SK-N-SH (cell line): ENCODE measurements at regions not wholly inside any gene's neighbourhood (a gene's known extent, or its start where the extent isn't known, plus 50 kb on each side); places are given as distances from the start of the nearest gene placed in this dataset.

ENCODE experiments used
- CTCF ChIA-PET: fragments of 300-600, 350-600 bp; formaldehyde crosslinking; extraction: SDS; loops from one replicate; lab custom pipeline; 2021; lab: Yijun Ruan, JAX
- POLR2A ChIA-PET: fragments of 350-600 bp; sonication (Branson Sonifier 250); formaldehyde crosslinking; extraction: SDS; loops from one replicate; lab custom pipeline; 2020; ENCODE audit warnings: antibody characterized with exemption, inconsistent platforms; lab: Yijun Ruan, JAX
- DNase-seq: peaks from one replicate; pipeline ENCODE4 v3.0.0; 2012
- H2AFZ ChIP-seq: fragments of 200-600 bp; sonication (generic); 2 replicates; pipeline ENCODE4 v1.8.1; 2016; ENCODE audit warnings: antibody characterized with exemption, mild to moderate bottlenecking, low read depth
- H3F3A ChIP-seq: fragments of 200-600 bp; sonication (generic); replicated peaks from 2 replicates; pipeline ENCODE3; 2016; ENCODE audit warnings: antibody characterized with exemption, mild to moderate bottlenecking; ENCODE audit not compliant: insufficient read depth
- H3K27ac ChIP-seq, 2 experiments: fragments of 200-500 bp in 1 of 2; fragments of 200-600 bp in 1 of 2; sonication (Bioruptor generic) in 1 of 2; sonication (generic), shearing (Covaris generic) in 1 of 2; 2 replicates each; pipeline versions ENCODE4 v1.5.1 to v1.6.1; 2014 to 2016; ENCODE audit warnings: low read depth in 2 of 2, inconsistent platforms in 1 of 2, low read length in 1 of 2, mild to moderate bottlenecking in 1 of 2, mixed read lengths in 1 of 2
- H3K27me3 ChIP-seq: fragments of 200-600 bp; sonication (generic), shearing (Covaris generic); 2 replicates; pipeline ENCODE4 v1.6.1; 2016; ENCODE audit warnings: mixed run types; ENCODE audit not compliant: insufficient read depth
- H3K36me3 ChIP-seq, 2 experiments: fragments of 200-500 bp in 1 of 2; fragments of 200-600 bp in 1 of 2; sonication (Bioruptor generic) in 1 of 2; sonication (generic) in 1 of 2; replicated peaks in 1 of 2; 2 replicates each; pipeline versions ENCODE3 to v1.5.1; 2014 to 2016; ENCODE audit warnings: low read length in 1 of 2, mild to moderate bottlenecking in 1 of 2; ENCODE audit not compliant: insufficient read depth in 2 of 2, control insufficient read depth in 1 of 2
- H3K4me1 ChIP-seq, 2 experiments: fragments of 200-500 bp in 1 of 2; fragments of 200-600 bp in 1 of 2; sonication (Bioruptor generic) in 1 of 2; sonication (generic), shearing (Covaris generic) in 1 of 2; 2 replicates each; pipeline versions ENCODE4 v1.5.1 to v1.6.1; 2014 to 2016; ENCODE audit warnings: low read depth in 1 of 2, low read length in 1 of 2, mixed run types in 1 of 2; ENCODE audit not compliant: insufficient read depth in 2 of 2, control insufficient read depth in 1 of 2
- H3K4me2 ChIP-seq: fragments of 200-600 bp; sonication (generic), shearing (Covaris generic); 2 replicates; pipeline ENCODE4 v1.6.1; 2017; ENCODE audit warnings: mixed run types
- H3K4me3 ChIP-seq, 2 experiments: fragments of 200-500 bp in 1 of 2; fragments of 200-600 bp in 1 of 2; sonication (Bioruptor generic) in 1 of 2; sonication (generic), shearing (Covaris generic) in 1 of 2; 2 replicates each; pipeline versions ENCODE4 v1.5.1 to v1.8.1; 2014 to 2016; ENCODE audit warnings: low read depth in 2 of 2, inconsistent platforms in 1 of 2, low read length in 1 of 2, mild to moderate bottlenecking in 1 of 2, mixed read lengths in 1 of 2, moderate library complexity in 1 of 2
- H3K79me2 ChIP-seq: fragments of 200-600 bp; sonication (generic); 2 replicates; pipeline ENCODE4 v1.8.1; 2017; ENCODE audit warnings: mild to moderate bottlenecking; ENCODE audit not compliant: insufficient read depth
- H3K9ac ChIP-seq: fragments of 200-600 bp; sonication (generic); 2 replicates; pipeline ENCODE4 v1.6.1; 2017; ENCODE audit warnings: mixed run types
- H3K9me2 ChIP-seq: fragments of 200-600 bp; sonication (generic); 2 replicates; pipeline ENCODE4 v1.6.1; 2017; ENCODE audit warnings: mixed run types
- H3K9me3 ChIP-seq: fragments of 200-600 bp; sonication (generic); 2 replicates; pipeline ENCODE4 v1.6.1; 2017; ENCODE audit warnings: mixed run types, mild to moderate bottlenecking, moderate library complexity
- H4K20me1 ChIP-seq: fragments of 200-600 bp; sonication (generic); 2 replicates; pipeline ENCODE4 v1.6.1; 2017; ENCODE audit warnings: mild to moderate bottlenecking, mixed run types; ENCODE audit not compliant: insufficient read depth
- EP300 ChIP-seq, 2 experiments: IDR thresholded peaks; 2 replicates each; pipeline versions ENCODE4 v1.4.0 to v1.6.1; 2012; ENCODE audit warnings: borderline replicate concordance in 1 of 2, low read depth in 1 of 2, low read length in 1 of 2
- EZH2phosphoT487 ChIP-seq: fragments of 200-600 bp; sonication (generic); IDR thresholded peaks from 2 replicates; pipeline ENCODE4 v1.6.1; 2017; ENCODE audit warnings: low read depth, mixed run types, mild to moderate bottlenecking, antibody characterized with exemption, moderate library complexity, borderline replicate concordance
- FOXJ3 ChIP-seq: sonication (generic); formaldehyde crosslinking; IDR thresholded peaks from 2 replicates; pipeline ENCODE4 v1.5.1; 2020; ENCODE audit warnings: mild to moderate bottlenecking, missing genetic modification reagents
- GATA2 ChIP-seq: sonication (generic); formaldehyde crosslinking; IDR thresholded peaks from 2 replicates; pipeline ENCODE4 v1.5.0; 2020; ENCODE audit warnings: mild to moderate bottlenecking, missing genetic modification reagents
- MXI1 ChIP-seq: IDR thresholded peaks from 2 replicates; pipeline ENCODE4 v1.6.1; 2012; ENCODE audit warnings: mild to moderate bottlenecking, low read depth, low read length, improper control_type of control experiment
- PBX3 ChIP-seq: IDR thresholded peaks from 2 replicates; pipeline ENCODE4; 2012
- RCOR1 ChIP-seq: fragments of 150-350 bp; IDR thresholded peaks from 2 replicates; pipeline ENCODE4 v1.6.1; 2017; ENCODE audit warnings: antibody characterized with exemption, low read length
- RFX5 ChIP-seq: IDR thresholded peaks from 2 replicates; pipeline ENCODE4 v1.6.1; 2012; ENCODE audit warnings: mild to moderate bottlenecking, improper control_type of control experiment, low read length
- TAF1 ChIP-seq: IDR thresholded peaks from 2 replicates; pipeline ENCODE4 v1.6.1; 2012; ENCODE audit warnings: low read depth, mild to moderate bottlenecking, low read length, moderate library complexity, borderline replicate concordance
- TEAD4 ChIP-seq: IDR thresholded peaks from 2 replicates; pipeline ENCODE4 v1.4.0; 2012; ENCODE audit warnings: mild to moderate bottlenecking, borderline replicate concordance; ENCODE audit not compliant: insufficient read depth
- USF1 ChIP-seq: IDR thresholded peaks from 2 replicates; pipeline ENCODE4 v1.4.0; 2012; ENCODE audit warnings: low read depth, borderline replicate concordance
- YY1 ChIP-seq: IDR thresholded peaks from 2 replicates; pipeline ENCODE4 v1.4.0; 2012; ENCODE audit warnings: low read depth, mild to moderate bottlenecking
- WGBS: methylation state at CpG from one replicate; pipeline ENCODE4 v1.1.6; 2017; ENCODE audit warnings: low lambda C conversion rate; 5-methylcytosine and 5-hydroxymethylcytosine counted together

- no peak for TF ChIP-seq PBX3
- TF ChIP-seq TAF1, result no peak
- no peak for TF ChIP-seq YY1
- no peak for TF ChIP-seq MXI1
Measured at GRCh38 chr16:80129791-80130190, 411.0 kb upstream of the DYNLRB2 start (continued).

- Histone ChIP-seq H3K79me2 (no peaks in the 10 kb centered on the region), H3F3A (no peaks in the 10 kb centered on the region), H3K4me1 (peaks cover 0 to 19% of the 10 kb centered on the region in 2 experiments; a peak in 2 of 4 replicates), H3K9me2 (no peaks in the 10 kb centered on the region), H3K27me3 (no peaks in the 10 kb centered on the region), H3K9ac (no peak overlapping the region), H3K36me3 (no peaks in the 10 kb centered on the region), H3K9me3 (no peaks in the 10 kb centered on the region), H3K4me2 (no peak overlapping the region), H3K4me3 (no peak overlapping the region), H2AFZ (no peak overlapping the region), H4K20me1 (no peaks in the 10 kb centered on the region), H3K27ac (no peak overlapping the region)
- POLR2A ChIA-PET, result no interaction called here
- TF ChIP-seq EP300 (IDR thresholded peaks at IDR 0.05; ENCODE audit: borderline replicate concordance in 1 of 2, low read depth in 1 of 2, low read length in 1 of 2), result no peak
- no peak for TF ChIP-seq GATA2
- CTCF ChIA-PET, result no interaction called here
- DNase-seq, result no peak
- WGBS, result 47% methylated on average over 5 of the region's 5 CpGs
Measured at GRCh38 chr16:80125677-80126076, 415.1 kb upstream of the DYNLRB2 start.

- TF ChIP-seq GATA2, result 0 out of 2 replicates have a peak, but pooled peaks have one; percentile 18
- TF ChIP-seq USF1, result no peak
- TF ChIP-seq, all 33 proteins: peak for 1
- WGBS, result 7% methylated on average over 1 of the region's 1 CpG
- Histone ChIP-seq H3K4me1 (peaks cover 0 to 22% of the 10 kb centered on the region in 2 experiments; a peak in 2 of 4 replicates), H4K20me1 (no peaks in the 10 kb centered on the region), H3K36me3 (no peaks in the 10 kb centered on the region), H3K27ac (no peak overlapping the region), H3K79me2 (no peaks in the 10 kb centered on the region), H3K9me2 (no peaks in the 10 kb centered on the region), H3K9me3 (no peaks in the 10 kb centered on the region), H3K27me3 (no peaks in the 10 kb centered on the region), H3K9ac (no peak overlapping the region), H3K4me3 (no peak overlapping the region), H2AFZ (no peak overlapping the region), H3K4me2 (no peak overlapping the region), H3F3A (no peaks in the 10 kb centered on the region)
- DNase-seq, result no peak
- ChIA-PET POLR2A (no interaction called here), CTCF (no interaction called here)
Measured at GRCh38 chr16:80123189-80123588, 417.6 kb upstream of the DYNLRB2 start.

GRCh38 chr16:80122115-80122514 is 418.7 kb upstream of the DYNLRB2 start:
- Histone ChIP-seq H4K20me1 (no peaks in the 10 kb centered on the region), H3K27ac (peak overlapping the region in 1 of 2 experiments; percentile 89; a peak in 2 of 4 replicates), H3K4me3 (no peak overlapping the region), H3K4me1 (peaks cover 0 to 22% of the 10 kb centered on the region in 2 experiments; a peak in 2 of 4 replicates), H3K4me2 (no peak overlapping the region), H3K9me2 (no peaks in the 10 kb centered on the region), H3K79me2 (no peaks in the 10 kb centered on the region), H3K27me3 (no peaks in the 10 kb centered on the region), H3K9me3 (no peaks in the 10 kb centered on the region), H3F3A (no peaks in the 10 kb centered on the region), H2AFZ (no peak overlapping the region), H3K36me3 (no peaks in the 10 kb centered on the region), H3K9ac (no peak overlapping the region)
- 17% methylated on average over 9 of the region's 9 CpGs for WGBS
- peak; percentile 40 for DNase-seq
- CTCF ChIA-PET, result interaction anchor here (1.0 kb wide), 2 partner anchors 21 to 685 kb away, joined by 3 read pairs; no protein-coding TSS in a partner anchor
- POLR2A ChIA-PET, result no interaction called here
- TF ChIP-seq RFX5 (0 out of 2 replicates have a peak, but pooled peaks have one; percentile 32), GATA2 (peak; percentile 89), RCOR1 (peak; percentile 75; the same call in 1 of the 2 replicates), TEAD4 (no peak), MXI1 (no peak), USF1 (no peak), FOXJ3 (CRISPR knock-in tag) (peak; percentile 71), PBX3 (no peak), EZH2phosphoT487 (no peak)
